ENCODE measurements at regions not wholly inside any gene's neighbourhood (a gene's known extent, or its start where the extent isn't known, plus 50 kb on each side); places are given as distances from the start of the nearest gene placed in this dataset.

DNA sequence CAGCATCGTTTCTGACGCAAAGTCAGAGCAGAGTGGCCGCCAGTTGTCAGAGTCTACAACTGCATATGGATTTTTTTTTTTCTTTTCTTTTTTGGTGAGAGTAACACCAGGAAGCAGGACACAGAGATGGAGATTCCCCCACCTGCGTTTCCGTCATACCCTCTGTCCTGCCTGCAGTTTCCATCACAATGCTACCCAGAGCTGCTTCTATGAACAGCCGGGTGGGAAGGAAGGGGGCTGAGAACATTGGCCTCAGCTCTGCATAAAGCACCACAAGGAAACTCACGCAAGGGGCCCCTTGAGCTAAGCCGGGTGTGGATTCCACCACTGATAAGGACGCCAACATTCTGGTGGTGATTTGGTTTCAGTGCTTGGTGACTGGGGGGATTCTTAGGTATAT is 183.5 kb upstream of the AFDN start:
- DNase-seq, result no peak

- no peak for DNase-seq
Observed at GRCh38 chr6:167643716-167644115, 183.0 kb upstream of the AFDN start.

- no peak for DNase-seq
Observed at GRCh38 chr6:167644412-167645132, 182.1 kb upstream of the AFDN start.

DNA sequence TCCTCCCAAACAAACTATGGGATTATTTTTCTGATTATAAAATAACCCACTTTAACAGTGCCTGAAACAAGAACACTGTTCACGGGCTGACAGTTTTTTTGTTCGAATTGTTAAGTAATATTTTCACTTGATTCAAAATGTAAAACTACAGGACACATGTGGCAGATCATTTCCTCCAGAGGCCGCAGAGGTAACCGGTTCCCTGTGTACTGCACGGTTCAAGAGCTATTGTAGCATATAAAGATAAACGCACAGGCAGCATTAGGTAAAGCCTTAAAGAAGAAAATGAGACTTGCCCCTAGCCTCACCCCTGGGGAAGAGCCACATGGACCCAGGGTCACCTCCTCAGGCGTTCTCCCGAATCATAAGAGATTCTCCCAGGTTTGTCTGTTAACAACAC is 181.3 kb upstream of the AFDN start:
- DNase-seq, result no peak

DNA sequence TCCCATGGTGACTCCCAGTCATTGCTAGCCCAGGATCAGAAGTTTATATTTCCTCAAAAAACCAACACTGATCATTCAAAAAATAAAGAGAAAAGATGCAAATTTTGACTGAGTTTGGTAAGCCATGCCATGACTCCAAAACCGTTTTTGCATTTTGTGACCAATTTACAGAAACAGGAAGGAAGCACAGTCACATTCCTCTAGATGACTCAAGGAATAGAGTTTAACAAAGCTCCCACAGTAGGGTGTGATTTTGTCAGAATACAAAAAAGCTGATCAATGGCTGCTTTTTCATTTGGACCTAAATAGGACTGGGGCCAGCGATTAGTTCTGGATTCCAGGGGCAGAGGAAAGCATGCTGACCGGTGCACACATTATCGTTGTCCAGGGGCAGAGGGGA is 179.4 kb upstream of the AFDN start:
- DNase-seq, result no peak

- no peak for DNase-seq
Observed at GRCh38 chr6:167647737-167648470, 178.8 kb upstream of the AFDN start.

DNA sequence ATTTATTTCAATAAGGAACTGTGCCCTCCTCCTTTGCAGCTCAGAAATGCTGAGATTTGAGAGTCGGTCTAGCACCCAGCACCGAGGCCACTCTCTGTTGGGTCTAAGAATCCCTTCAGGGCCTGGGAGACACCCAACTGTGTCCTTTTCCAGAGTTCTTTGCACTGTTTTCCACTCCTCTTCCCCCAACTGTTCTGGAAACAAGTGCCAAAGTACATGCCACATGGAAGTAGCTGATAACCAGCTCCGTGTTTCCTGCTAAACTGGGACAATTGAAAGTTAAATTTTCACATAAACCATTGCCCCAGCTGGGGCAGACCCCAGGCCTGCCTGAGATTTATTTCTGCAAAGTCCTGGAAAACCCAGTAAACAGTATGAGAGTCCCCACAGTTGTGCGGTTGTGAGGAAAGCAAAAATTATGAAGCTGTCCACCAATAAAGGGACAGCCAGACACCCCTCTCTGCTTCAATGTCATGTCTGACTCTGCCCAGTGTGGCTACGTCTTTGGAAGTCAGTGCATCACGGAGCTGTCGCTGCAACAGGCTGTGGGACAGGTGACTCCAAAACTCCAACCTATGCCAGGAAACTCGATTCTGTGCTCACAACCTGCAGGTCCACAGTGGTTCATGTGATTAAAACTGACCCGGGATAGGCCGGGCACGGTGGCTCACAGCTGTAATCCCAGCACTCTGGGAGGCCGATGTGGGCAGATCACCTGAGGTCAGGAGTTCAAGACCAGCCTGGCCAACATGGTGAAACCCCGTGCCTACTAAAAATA is 178.0 kb upstream of the AFDN start:
- no peak for DNase-seq

DNA sequence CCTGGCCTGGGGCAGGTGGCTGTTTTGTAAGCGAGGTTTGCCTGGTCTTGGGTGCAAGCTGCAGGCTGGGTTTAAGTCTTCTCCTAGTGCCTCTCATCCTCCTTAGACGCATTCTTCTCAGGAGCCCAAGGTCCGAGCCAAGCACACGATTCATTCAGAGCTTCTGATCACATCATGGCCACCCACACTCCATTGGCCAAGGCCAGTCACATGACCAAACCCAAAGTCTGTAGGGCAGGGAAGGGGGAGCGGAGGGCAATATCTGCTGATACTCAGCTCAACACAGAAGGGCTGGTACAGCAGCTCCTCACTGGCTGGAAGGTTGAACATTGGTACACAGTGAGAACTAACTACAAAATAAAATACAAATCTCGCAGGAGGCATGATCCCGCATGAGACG is 177.2 kb upstream of the AFDN start:
- DNase-seq, result no peak

- no peak for DNase-seq
Observed at GRCh38 chr6:167650730-167651317, 175.9 kb upstream of the AFDN start.

DNA sequence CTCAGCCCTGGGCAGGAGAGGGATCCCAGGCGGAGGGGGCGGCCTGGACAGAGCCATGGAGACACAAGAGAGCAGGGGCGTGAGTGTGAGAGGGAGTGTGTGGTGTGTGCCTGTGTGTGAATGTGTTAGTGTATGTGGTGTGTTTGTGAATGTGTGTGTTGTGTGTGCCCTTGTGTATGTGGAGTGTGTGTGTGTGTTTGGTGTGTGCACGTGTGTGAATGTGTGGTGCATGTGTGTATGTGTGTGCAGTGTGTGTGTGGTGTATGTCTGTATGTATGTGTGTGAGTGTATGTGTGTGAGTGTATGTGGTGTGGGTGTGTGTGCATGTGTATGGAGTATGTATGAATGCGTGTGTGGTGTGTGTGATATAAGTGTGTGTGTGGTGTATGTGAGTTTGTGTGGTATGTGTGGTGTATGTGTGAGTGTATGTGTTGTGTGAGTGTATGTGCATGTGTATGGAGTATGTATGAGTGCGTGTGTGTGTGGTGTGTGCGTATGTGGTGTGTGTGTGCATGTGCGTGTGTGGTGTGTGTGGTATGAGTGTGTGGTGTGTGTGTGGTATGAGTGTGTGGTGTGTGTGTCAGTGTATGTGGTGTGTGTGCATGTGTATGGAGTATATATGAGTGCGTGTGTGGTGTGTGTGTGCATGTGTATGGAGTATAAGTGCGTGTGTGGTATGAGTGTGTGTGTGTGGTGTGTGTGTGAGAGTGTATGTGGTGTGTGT is 175.2 kb upstream of the AFDN start:
- no peak for DNase-seq

- DNase-seq, result no peak
Observed at GRCh38 chr6:167652042-167652700, 174.5 kb upstream of the AFDN start.

- DNase-seq, result no peak
Observed at GRCh38 chr6:167652701-167653095, 174.0 kb upstream of the AFDN start.

DNA sequence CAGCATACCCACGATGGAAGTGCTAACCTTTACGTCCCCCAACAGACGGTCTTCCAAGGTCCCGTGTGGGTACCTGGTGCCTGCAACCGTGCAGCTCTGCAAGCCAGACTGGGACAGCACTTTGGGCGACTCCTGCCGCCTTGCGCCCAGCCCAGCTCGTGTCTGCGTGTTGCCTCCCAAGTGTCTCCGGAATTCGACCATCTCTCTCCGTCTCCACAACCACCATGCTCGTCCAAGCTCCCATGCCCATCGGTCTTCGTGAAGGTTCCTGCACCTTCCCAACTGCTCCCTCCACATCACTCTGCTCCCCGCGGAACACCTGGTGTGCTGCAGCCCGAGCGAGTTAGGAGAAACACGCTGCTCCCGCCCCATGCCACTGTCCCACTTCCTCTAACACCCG is 173.2 kb upstream of the AFDN start:
- DNase-seq, result no peak

GRCh38 chr6:167654389-167654788 is 172.3 kb upstream of the AFDN start:
- no peak for DNase-seq

DNA sequence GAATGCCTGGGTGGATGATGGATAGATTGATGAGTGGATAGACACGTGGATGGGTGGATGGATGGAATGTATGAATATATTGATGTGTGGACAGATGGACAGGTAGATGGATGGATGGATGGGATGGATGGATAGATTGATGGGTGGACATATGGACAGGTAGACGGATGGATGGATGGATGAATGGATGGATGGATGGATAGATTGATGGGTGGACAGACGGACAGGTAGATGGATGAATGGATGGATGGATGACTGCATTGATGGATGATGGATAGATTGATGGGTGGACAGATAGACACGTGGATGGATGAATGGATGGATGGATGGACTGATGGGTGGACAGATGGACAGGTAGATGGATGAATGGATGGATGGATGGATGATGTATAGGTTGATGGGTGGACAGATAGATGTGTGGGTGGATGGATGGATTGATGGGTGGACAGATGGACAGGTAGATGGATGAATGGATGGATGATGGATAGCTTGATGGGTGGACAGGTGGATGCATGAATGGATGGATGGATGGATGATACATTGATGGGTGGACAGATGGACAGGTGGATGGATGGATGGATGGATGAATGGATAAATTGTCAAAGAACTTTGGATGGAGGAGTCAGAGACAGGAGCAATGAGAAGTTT is 171.4 kb upstream of the AFDN start:
- DNase-seq, result no peak

GRCh38 chr6:167658106-167658505 is 168.6 kb upstream of the AFDN start:
- no peak for DNase-seq

DNA sequence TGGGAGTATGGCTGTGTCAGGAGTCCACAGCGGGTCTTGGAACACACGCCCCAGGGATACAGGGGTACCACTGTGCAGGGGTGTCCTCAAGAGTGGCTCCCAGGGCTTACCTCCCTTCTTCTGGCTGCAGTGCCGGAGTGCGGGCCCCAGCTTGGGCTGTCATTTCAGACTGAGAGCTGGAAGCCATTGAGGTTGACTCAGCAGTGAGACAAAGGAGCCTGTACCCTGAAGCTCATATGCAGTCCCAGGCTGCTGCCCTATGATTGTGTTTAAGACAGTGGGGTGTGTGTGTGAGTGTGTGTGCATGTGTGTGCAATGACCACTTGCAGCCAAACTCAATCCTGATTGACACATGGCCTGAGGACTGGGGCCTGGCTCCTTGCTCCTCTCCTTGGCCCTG is 167.7 kb upstream of the AFDN start:
- DNase-seq, result no peak

- no peak for DNase-seq
Observed at GRCh38 chr6:167660424-167660823, 166.3 kb upstream of the AFDN start.

DNA sequence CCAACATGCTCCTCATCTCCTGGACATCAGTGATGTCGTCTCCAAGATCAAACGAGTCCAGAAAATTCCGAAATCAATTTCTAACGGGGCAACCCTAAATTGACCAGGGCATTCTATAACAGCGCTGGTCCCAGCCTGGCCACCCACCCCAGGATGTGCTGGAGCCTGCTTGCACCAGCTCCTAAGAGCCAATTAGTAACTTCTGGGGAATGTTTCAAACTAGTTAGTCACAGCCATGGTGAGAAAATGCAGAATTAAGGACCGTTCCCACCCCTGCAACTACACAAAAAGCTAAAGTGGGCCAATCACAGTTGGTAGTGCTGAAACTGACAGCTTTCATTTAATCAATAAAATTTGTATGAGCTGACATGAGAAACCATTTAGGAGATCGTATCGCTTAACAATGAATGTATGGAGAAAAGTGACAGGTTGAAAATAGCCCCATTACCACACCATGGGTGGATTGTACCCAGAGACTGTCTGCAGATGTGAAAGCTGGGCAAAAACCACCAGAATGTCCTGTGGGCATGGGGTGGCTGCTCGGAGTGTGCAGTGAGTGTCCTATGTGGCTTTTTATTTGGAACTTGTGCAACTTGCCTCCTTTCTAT is 165.7 kb upstream of the AFDN start:
- DNase-seq, result no peak

- no peak for DNase-seq
Observed at GRCh38 chr6:167661552-167662044, 165.1 kb upstream of the AFDN start.
